Mucosa of descending colon (tissue), 3 donors: ENCODE measurements at regions not wholly inside any gene's neighbourhood (a gene's known extent, or its start where the extent isn't known, plus 50 kb on each side); places are given as distances from the start of the nearest gene placed in this dataset.

Experiments
- ATAC-seq: fragments of 200-7000 bp; cut with Tn5 transposase; one replicate; pipeline ENCODE4 v1.9.1; 2020; ENCODE audit warnings: mild to moderate bottlenecking, moderate library complexity
- DNase-seq, 3 donors: peaks; one replicate each; pipeline ENCODE4 v3.0.0-alpha.2; 2020
- H3K36me3 ChIP-seq: fragments of 200-600 bp; one replicate; pipeline ENCODE4 v1.8.0; 2021; ENCODE audit warnings: low read depth, mild to moderate bottlenecking
- H3K4me1 ChIP-seq: fragments of 200-600 bp; one replicate; pipeline ENCODE4 v1.8.0; 2021; ENCODE audit warnings: low read depth, mild to moderate bottlenecking
- H3K4me3 ChIP-seq: fragments of 200-600 bp; one replicate; pipeline ENCODE4 v1.8.0; 2021; ENCODE audit warnings: mild to moderate bottlenecking
- H3K9me3 ChIP-seq: fragments of 200-600 bp; one replicate; pipeline ENCODE4 v1.8.0; 2021; ENCODE audit warnings: mild to moderate bottlenecking
- CTCF ChIP-seq: fragments of 200-600 bp; IDR thresholded peaks from one replicate; pipeline ENCODE4 v1.8.0; 2022; ENCODE audit warnings: antibody characterized with exemption, mild to moderate bottlenecking
- intact Hi-C, 2 donors: fragments of 100-400 bp; cut with DNase I in 1 of 2; cut with micrococcal nuclease in 1 of 2; formaldehyde crosslinking; loops; one replicate each; pipeline versions ENCODE4 v1.11.0 to v1.11.1; 2022; cut with DNase I, micrococcal nuclease
- donor health status: DM: no; HTN: no; CAD: no; lungs with moderate emphysema.
- donor health status: DM: no; HTN: no; CAD: no.
- donor health status: DM: no; HTN: yes; CAD: no.

DNA sequence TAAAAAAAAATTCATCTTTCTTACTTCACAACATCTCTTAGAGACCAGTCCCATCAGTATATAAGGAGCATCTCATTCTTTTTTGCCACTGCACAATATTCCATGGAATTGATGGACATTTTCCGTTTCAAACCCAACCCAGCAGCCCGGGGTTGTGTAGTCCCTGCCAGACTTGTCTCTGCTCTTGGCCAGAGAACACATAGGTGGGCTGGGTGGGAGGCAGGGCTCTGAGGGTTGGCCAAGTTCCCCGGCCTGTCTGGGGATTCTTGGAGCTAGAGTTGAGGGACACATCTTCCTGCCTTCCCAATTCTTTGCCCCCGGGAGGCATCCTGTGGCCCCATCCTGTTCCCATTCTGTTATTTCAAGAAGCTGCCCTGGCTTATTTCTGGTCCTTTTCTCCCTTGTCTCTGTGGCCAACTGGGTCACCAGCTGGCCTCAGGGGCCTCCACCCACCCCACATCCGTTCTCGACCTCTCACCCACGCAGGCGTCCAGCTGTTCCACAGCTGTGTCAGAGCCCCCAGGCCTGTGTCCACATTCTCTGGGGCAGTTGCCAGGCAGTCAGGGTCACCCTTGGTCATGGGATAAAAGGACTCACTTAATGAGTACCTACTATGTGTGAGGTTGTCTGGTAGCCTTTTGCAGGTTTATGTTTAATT is 52.0 kb upstream of the CCDC63 start:
- peak; percentile 53 for ATAC-seq

GRCh38 chr12:110796952-110797351 is 49.8 kb upstream of the CCDC63 start:
- Histone ChIP-seq H3K4me1 (no peaks in the 10 kb centered on the region), H3K4me3 (no peak overlapping the region), H3K36me3 (no peaks in the 10 kb centered on the region), H3K9me3 (peaks cover 1% of the 10 kb centered on the region)
- TF ChIP-seq CTCF = no peak
- ATAC-seq (no peak), DNase-seq (no peak)
- intact Hi-C loops = no loop called here

More for the DNA sequence above, 52.0 kb upstream of the CCDC63 start:
- no peak for TF ChIP-seq CTCF
- Histone ChIP-seq H3K36me3 (no peaks in the 10 kb centered on the region), H3K4me1 (no peaks in the 10 kb centered on the region), H3K9me3 (peaks cover 1% of the 10 kb centered on the region), H3K4me3 (no peak overlapping the region)
- intact Hi-C loops = no loop called here
- peak; percentile 48 to 61 (median 58) for DNase-seq
